Spinal cord (tissue), 9 donors: ENCODE measurements at regions not wholly inside any gene's neighbourhood (a gene's known extent, or its start where the extent isn't known, plus 50 kb on each side); places are given as distances from the start of the nearest gene placed in this dataset.
A peak's percentile ranks its signal among the peaks of the same experiment; 100 is the strongest.

Source experiments
- DNase-seq, 6 donors: peaks; one replicate each; pipeline versions ENCODE4 v3.0.0 to v3.0.0-alpha.2; 2013 to 2015; ENCODE audit warnings: low spot score in 6 of 6, low read depth in 4 of 6
- H3K27ac ChIP-seq: one replicate; pipeline ENCODE4 v1.5.1; 2013; ENCODE audit warnings: low read depth, low read length, control low read depth
- H3K27me3 ChIP-seq: one replicate; pipeline ENCODE4 v1.6.1; 2013; ENCODE audit warnings: low read length; ENCODE audit not compliant: control insufficient read depth, insufficient read depth
- H3K36me3 ChIP-seq: one replicate; pipeline ENCODE4 v1.6.1; 2013; ENCODE audit warnings: low read length; ENCODE audit not compliant: control insufficient read depth, insufficient read depth
- H3K4me1 ChIP-seq: one replicate; pipeline ENCODE4 v1.6.1; 2013; ENCODE audit warnings: low read length; ENCODE audit not compliant: control insufficient read depth, insufficient read depth
- H3K4me3 ChIP-seq: one replicate; pipeline ENCODE4 v1.5.1; 2013; ENCODE audit warnings: low read depth, low read length, control low read depth
- H3K9me3 ChIP-seq: one replicate; pipeline ENCODE4 v1.6.1; 2013; ENCODE audit warnings: low read length; ENCODE audit not compliant: control insufficient read depth, insufficient read depth
- WGBS: methylation state at CpG from one replicate; pipeline ENCODE4 v1.1.5; 2013; ENCODE audit warnings: missing lambda C conversion rate; ENCODE audit not compliant: insufficient coverage; 5-methylcytosine and 5-hydroxymethylcytosine counted together
- donor health status: healthy.

DNA sequence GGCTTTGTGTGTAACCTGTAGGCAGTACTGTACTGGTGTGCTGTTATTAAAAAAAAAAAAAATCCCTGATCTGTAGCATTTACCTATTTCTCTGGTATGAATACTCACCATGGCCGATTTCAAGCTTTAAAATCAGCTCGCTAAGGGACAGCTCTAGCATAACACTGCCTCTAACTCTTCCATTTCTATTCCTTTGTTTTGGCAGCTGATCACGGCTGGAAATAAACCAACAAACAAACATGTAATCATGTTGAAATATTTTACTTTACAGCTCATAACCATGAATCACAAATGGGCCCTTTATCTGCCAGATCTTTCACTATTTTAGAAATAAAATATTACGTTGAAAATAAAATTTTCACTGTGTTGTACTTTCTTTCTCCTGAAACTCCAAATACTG, 60.5 kb upstream of the IL15 start:
- DNase-seq, result peak in 1 of 6 donors; percentile 3
- H3K4me1 ChIP-seq, result no peaks in the 10 kb centered on the region
- H3K9me3 ChIP-seq, result no peaks in the 10 kb centered on the region
- WGBS, result 40% methylated on average over 1 of the region's 4 CpGs
- H3K4me3 ChIP-seq, result no peak overlapping the region
- no peak overlapping the region for H3K27ac ChIP-seq
- H3K36me3 ChIP-seq, result no peaks in the 10 kb centered on the region
- no peaks in the 10 kb centered on the region for H3K27me3 ChIP-seq

DNA sequence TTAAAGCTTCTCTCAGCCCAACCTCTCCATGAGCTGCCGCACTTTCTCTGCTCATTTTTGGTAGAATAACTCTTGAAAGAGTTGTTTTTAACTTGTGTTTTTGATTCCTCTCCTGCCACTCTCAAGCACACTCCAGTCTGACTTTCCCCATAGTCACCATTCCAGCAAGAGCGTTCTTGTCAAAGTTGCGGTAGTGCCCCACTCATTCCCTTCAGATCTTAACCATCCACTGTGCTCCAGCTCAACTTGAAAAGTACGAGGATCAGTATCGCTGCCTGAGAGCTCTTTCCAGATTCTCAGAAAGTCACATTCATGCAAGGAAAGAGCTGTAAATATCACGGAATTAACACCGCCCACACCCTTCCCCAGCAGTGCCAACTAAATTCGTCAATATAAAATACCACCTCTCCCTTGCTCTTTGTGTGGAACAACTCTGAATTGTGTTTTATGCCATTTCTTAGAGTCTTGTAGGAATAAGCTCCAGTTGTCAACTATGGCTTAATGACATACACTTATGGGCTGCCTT, 59.7 kb upstream of the IL15 start:
- DNase-seq, result no peak
- H3K27ac ChIP-seq, result no peak overlapping the region
- H3K9me3 ChIP-seq, result no peaks in the 10 kb centered on the region
- H3K27me3 ChIP-seq, result no peaks in the 10 kb centered on the region
- no peak overlapping the region for H3K4me3 ChIP-seq
- H3K36me3 ChIP-seq, result no peaks in the 10 kb centered on the region
- no peaks in the 10 kb centered on the region for H3K4me1 ChIP-seq
- 95% methylated on average over 4 of the region's 8 CpGs for WGBS

- Histone ChIP-seq H3K4me3 (no peak overlapping the region), H3K27me3 (no peaks in the 10 kb centered on the region), H3K9me3 (no peaks in the 10 kb centered on the region)
These were observed 57.9 kb upstream of the IL15 start for GRCh38 chr4:141578451-141578850.

GRCh38 chr4:141580523-141580922, 55.9 kb upstream of the IL15 start:
- H3K27ac ChIP-seq, result no peak overlapping the region
- no peaks in the 10 kb centered on the region for H3K9me3 ChIP-seq
- H3K4me3 ChIP-seq, result no peak overlapping the region
- no peaks in the 10 kb centered on the region for H3K4me1 ChIP-seq
- no peak for DNase-seq
- no peaks in the 10 kb centered on the region for H3K36me3 ChIP-seq
- no peaks in the 10 kb centered on the region for H3K27me3 ChIP-seq

More at GRCh38 chr4:141578451-141578850, 57.9 kb upstream of the IL15 start:
- no peak for DNase-seq
- Histone ChIP-seq H3K4me1 (no peaks in the 10 kb centered on the region), H3K27ac (no peak overlapping the region), H3K36me3 (no peaks in the 10 kb centered on the region)
